IMR-90 (cell line): ENCODE measurements at regions not wholly inside any gene's neighbourhood (a gene's known extent, or its start where the extent isn't known, plus 50 kb on each side); places are given as distances from the start of the nearest gene placed in this dataset.
"Not testable (repeated sequence)": the region's sequence is repeated elsewhere in the genome, so short reads cannot be mapped to it uniquely, and the experiment has no call there.

Experiments used
- ATAC-seq: fragments of 200-7000 bp; cut with Tn5 transposase; 2 replicates; pipeline ENCODE4 v1.9.1; 2020; ENCODE audit warnings: low read depth, mild to moderate bottlenecking, moderate library complexity
- BruUV-seq: library from RNA; stranded (reverse); fragments of 400-500 nt; replicated peaks from 2 replicates; lab custom pipeline; 2021; lab: Mats Ljungman, UMichigan
- CTCF ChIA-PET: fragments of 300-600 bp; formaldehyde crosslinking; extraction: SDS; loops from one replicate; lab custom pipeline; 2021; ENCODE audit warnings: antibody characterized with exemption; lab: Yijun Ruan, JAX
- POLR2A ChIA-PET: fragments of 300-600 bp; sonication (Branson Sonifier 250); formaldehyde crosslinking; loops from one replicate; lab custom pipeline; 2022; ENCODE audit warnings: antibody characterized with exemption; ENCODE audit not compliant: unreplicated experiment; lab: Charles Lee
- DNase-seq: peaks from one replicate; pipeline ENCODE4 v3.0.0; 2013
- H2AFZ ChIP-seq: replicated peaks from 2 replicates; pipeline ENCODE3; 2013; ENCODE audit warnings: low read length, mild to moderate bottlenecking; ENCODE audit not compliant: poor library complexity
- H2AK5ac ChIP-seq: 2 replicates; pipeline ENCODE4 v1.6.1; 2013; ENCODE audit warnings: low read depth, low read length, inconsistent platforms
- H2AK9ac ChIP-seq: replicated peaks from 2 replicates; pipeline ENCODE3; 2013; ENCODE audit warnings: mild to moderate bottlenecking, low read depth, low read length, moderate library complexity; ENCODE audit not compliant: poor library complexity
- H2BK120ac ChIP-seq: 2 replicates; pipeline ENCODE4 v1.6.1; 2013; ENCODE audit warnings: low read depth, low read length, inconsistent platforms
- H2BK15ac ChIP-seq: 3 replicates; pipeline ENCODE4 v1.6.1; 2013; ENCODE audit warnings: low read depth, low read length, inconsistent platforms
- H2BK20ac ChIP-seq: 2 replicates; pipeline ENCODE4 v1.6.1; 2013; ENCODE audit warnings: low read depth, mild to moderate bottlenecking, inconsistent platforms, low read length, moderate library complexity
- H2BK5ac ChIP-seq: 2 replicates; pipeline ENCODE4 v1.6.1; 2013; ENCODE audit warnings: mild to moderate bottlenecking, low read depth, low read length, inconsistent platforms; ENCODE audit not compliant: poor library complexity, severe bottlenecking
- H3K14ac ChIP-seq: replicated peaks from 2 replicates; pipeline ENCODE4 v1.6.1; 2013; ENCODE audit warnings: low read depth, low read length, inconsistent platforms
- H3K18ac ChIP-seq: 2 replicates; pipeline ENCODE4 v1.6.1; 2013; ENCODE audit warnings: low read depth, low read length, control low read depth
- H3K23ac ChIP-seq: 2 replicates; pipeline ENCODE4 v1.6.1; 2013; ENCODE audit warnings: low read depth, low read length, inconsistent platforms
- H3K27ac ChIP-seq: 2 replicates; pipeline ENCODE4 v1.5.1; 2013; ENCODE audit warnings: mild to moderate bottlenecking, control low read depth, low read length; ENCODE audit not compliant: insufficient read depth
- H3K27me3 ChIP-seq: 2 replicates; pipeline ENCODE4 v1.6.1; 2013; ENCODE audit warnings: low read length; ENCODE audit not compliant: control insufficient read depth, insufficient read depth
- H3K36me3 ChIP-seq: 2 replicates; pipeline ENCODE4 v1.6.1; 2013; ENCODE audit warnings: low read length, mixed read lengths; ENCODE audit not compliant: control insufficient read depth, insufficient read depth
- H3K4ac ChIP-seq: 2 replicates; pipeline ENCODE4 v1.6.1; 2013; ENCODE audit warnings: low read depth, low read length, inconsistent platforms
- H3K4me1 ChIP-seq: 2 replicates; pipeline ENCODE4 v1.6.1; 2013; ENCODE audit warnings: low read length, mixed read lengths; ENCODE audit not compliant: control insufficient read depth, insufficient read depth
- H3K4me2 ChIP-seq: 2 replicates; pipeline ENCODE4 v1.6.1; 2013; ENCODE audit warnings: low read depth, mild to moderate bottlenecking, control low read depth, low read length, moderate library complexity
- H3K4me3 ChIP-seq: 2 replicates; pipeline ENCODE4 v1.5.1; 2013; ENCODE audit warnings: low read depth, mild to moderate bottlenecking, control low read depth, low read length, moderate library complexity; ENCODE audit not compliant: insufficient read depth
- H3K56ac ChIP-seq: 2 replicates; pipeline ENCODE4 v1.6.1; 2013; ENCODE audit warnings: low read length, inconsistent platforms; ENCODE audit not compliant: insufficient read depth; ENCODE audit errors: extremely low read depth
- H3K79me1 ChIP-seq, 2 experiments: 2 replicates each; pipeline ENCODE4 v1.6.1; 2013; ENCODE audit warnings: low read length in 2 of 2, inconsistent platforms in 1 of 2, low read depth in 1 of 2
- H3K9ac ChIP-seq: 2 replicates; pipeline ENCODE4 v1.6.1; 2013; ENCODE audit warnings: low read depth, low read length, control low read depth
- H3K9me1 ChIP-seq: 2 replicates; pipeline ENCODE4 v1.6.1; 2013; ENCODE audit warnings: low read length, inconsistent platforms; ENCODE audit not compliant: insufficient read depth
- H3K9me3 ChIP-seq: 2 replicates; pipeline ENCODE4 v1.6.1; 2013; ENCODE audit warnings: low read length; ENCODE audit not compliant: control insufficient read depth, insufficient read depth
- H4K20me1 ChIP-seq: 2 replicates; pipeline ENCODE4 v1.6.1; 2013; ENCODE audit warnings: low read length, inconsistent platforms; ENCODE audit not compliant: insufficient read depth
- H4K5ac ChIP-seq: 2 replicates; pipeline ENCODE4 v1.6.1; 2013; ENCODE audit warnings: mild to moderate bottlenecking, low read depth, low read length, control low read depth
- H4K8ac ChIP-seq, 2 experiments: 2 replicates each; pipeline ENCODE4 v1.6.1; 2013; ENCODE audit warnings: low read depth in 2 of 2, low read length in 2 of 2, control low read depth in 1 of 2, inconsistent platforms in 1 of 2
- H4K91ac ChIP-seq: 2 replicates; pipeline ENCODE4 v1.6.1; 2013; ENCODE audit warnings: low read depth, low read length, inconsistent platforms; ENCODE audit not compliant: insufficient read depth
- WGBS, 2 experiments: methylation state at CpG; one replicate each; pipeline versions ENCODE4 v1.1.5 to v1.1.7; 2013; ENCODE audit warnings: missing lambda C conversion rate in 2 of 2; ENCODE audit not compliant: insufficient read length in 1 of 2; ENCODE audit errors: extremely low coverage in 2 of 2; 5-methylcytosine and 5-hydroxymethylcytosine counted together
- dilution Hi-C: fragments of 300-500 bp; cut with HindIII; formaldehyde crosslinking; loops from one replicate; pipeline ENCODE4 v1.14.3; 2018; ENCODE audit warnings: low sequenced_read_pairs; ENCODE audit not compliant: unreplicated experiment
- in situ Hi-C: fragments of 300-500 bp; cut with MboI; formaldehyde crosslinking; loops from 3 replicates; pipeline ENCODE4 v1.14.3; 2019; ENCODE audit warnings: low sequenced_read_pairs, inconsistent platforms, mixed read lengths
- intact Hi-C: fragments of 100-400 bp; cut with micrococcal nuclease; formaldehyde crosslinking; loops from 2 replicates; pipeline ENCODE4 v1.10.0; 2022

DNA sequence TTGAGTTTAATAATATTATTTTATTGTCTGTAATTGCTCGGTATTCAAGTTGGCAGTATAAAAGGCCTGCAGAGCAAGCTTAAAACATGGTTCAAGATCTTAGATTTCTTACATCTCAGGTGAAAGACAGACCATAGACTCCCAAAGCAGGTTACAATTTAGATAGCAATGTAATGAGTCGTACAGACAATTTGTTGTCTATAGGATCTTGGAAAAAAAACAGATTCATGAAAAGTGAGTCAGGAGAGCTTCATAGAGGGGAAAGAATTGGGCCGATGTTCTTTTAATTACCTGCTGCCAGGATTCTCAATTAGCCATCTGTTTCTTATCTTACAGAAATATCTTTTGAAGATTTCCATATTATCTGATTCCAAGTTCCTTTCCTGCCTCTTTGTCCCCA lies 111.5 kb upstream of the IKBKE start:
- H3K36me3 ChIP-seq, H3K9ac ChIP-seq, H3K79me1 ChIP-seq, in situ Hi-C loops, H2BK15ac ChIP-seq, H2BK20ac ChIP-seq, H2AK5ac ChIP-seq, CTCF ChIA-PET, POLR2A ChIA-PET, H2BK5ac ChIP-seq, H3K18ac ChIP-seq, H4K5ac ChIP-seq, H4K8ac ChIP-seq, H4K20me1 ChIP-seq, ATAC-seq, H2BK120ac ChIP-seq, BruUV-seq, H3K27me3 ChIP-seq, intact Hi-C loops, H3K4me3 ChIP-seq, H3K9me1 ChIP-seq, H3K4me1 ChIP-seq, dilution Hi-C loops, H3K4me2 ChIP-seq, H3K4ac ChIP-seq, H3K23ac ChIP-seq, H2AFZ ChIP-seq, DNase-seq, H3K27ac ChIP-seq, H2AK9ac ChIP-seq, H3K14ac ChIP-seq, H3K56ac ChIP-seq, H4K91ac ChIP-seq, H3K9me3 ChIP-seq: not testable (repeated sequence)
- no CpG with 5 or more reads among the region's 3 CpGs for WGBS, 2 experiments

DNA sequence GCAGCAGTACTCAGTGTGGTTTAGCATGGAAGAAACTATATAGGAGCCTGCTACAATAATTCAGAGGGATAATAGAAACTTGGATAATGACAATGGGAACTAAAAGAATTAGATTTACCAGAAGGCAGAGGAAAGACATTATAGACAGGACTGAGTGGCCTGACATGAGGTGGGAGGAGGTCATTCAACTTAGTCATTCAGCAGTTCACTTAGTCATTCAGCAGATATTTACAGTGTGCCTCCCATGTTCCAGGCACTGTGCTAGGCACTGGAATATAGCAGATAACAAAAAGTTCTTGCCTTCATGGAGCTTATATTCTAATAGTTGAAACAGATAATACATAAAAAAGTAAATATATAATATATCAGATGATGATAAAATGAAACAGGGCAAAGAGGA lies 110.9 kb upstream of the IKBKE start:
- CTCF ChIA-PET, H3K14ac ChIP-seq, H3K9me3 ChIP-seq, H3K23ac ChIP-seq, BruUV-seq, H3K27me3 ChIP-seq, POLR2A ChIA-PET, H3K56ac ChIP-seq, H3K18ac ChIP-seq, H3K36me3 ChIP-seq, H3K4me1 ChIP-seq, H4K20me1 ChIP-seq, H3K9ac ChIP-seq, H2BK20ac ChIP-seq, H2BK120ac ChIP-seq, dilution Hi-C loops, H2BK5ac ChIP-seq, H4K91ac ChIP-seq, H3K9me1 ChIP-seq, H2AK9ac ChIP-seq, H4K5ac ChIP-seq, H3K4me3 ChIP-seq, H3K4me2 ChIP-seq, ATAC-seq, in situ Hi-C loops, H4K8ac ChIP-seq, DNase-seq, intact Hi-C loops, H3K27ac ChIP-seq, H3K79me1 ChIP-seq, H2AK5ac ChIP-seq, H2BK15ac ChIP-seq, H3K4ac ChIP-seq, H2AFZ ChIP-seq: not testable (repeated sequence)
